GM19239 (cell line): ENCODE measurements at regions not wholly inside any gene's neighbourhood (a gene's known extent, or its start where the extent isn't known, plus 50 kb on each side); places are given as distances from the start of the nearest gene placed in this dataset.

Experiments
- DNase-seq: peaks from one replicate; pipeline ENCODE4 v3.0.0; 2011; ENCODE audit warnings: low spot score; ENCODE audit not compliant: insufficient read length
- FAIRE-seq: peaks from 2 replicates; lab custom pipeline; 2011; peaks lifted over from hg19 to GRCh38; lab: Jason Lieb, UNC

DNA sequence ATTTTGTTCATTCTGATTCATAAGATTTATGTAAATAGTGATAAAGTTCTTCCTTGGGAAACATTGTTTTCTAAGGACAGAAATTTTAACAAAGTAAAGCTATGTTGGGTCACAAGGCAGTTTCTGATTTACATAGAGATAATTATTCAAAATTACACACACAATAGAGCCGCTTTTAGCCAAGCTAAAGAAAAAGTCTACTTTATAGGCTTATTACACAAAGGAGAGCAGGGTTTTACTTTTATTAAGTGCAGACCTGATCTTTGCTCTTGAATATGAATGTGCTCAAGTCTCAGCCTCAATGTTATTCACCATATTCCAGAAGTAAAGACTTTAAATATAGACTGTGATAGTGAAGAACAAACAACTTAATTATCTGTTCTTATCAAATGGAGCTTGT lies 787.8 kb upstream of the LINC00305 start:
- DNase-seq (no peak), FAIRE-seq (no peak)

DNA sequence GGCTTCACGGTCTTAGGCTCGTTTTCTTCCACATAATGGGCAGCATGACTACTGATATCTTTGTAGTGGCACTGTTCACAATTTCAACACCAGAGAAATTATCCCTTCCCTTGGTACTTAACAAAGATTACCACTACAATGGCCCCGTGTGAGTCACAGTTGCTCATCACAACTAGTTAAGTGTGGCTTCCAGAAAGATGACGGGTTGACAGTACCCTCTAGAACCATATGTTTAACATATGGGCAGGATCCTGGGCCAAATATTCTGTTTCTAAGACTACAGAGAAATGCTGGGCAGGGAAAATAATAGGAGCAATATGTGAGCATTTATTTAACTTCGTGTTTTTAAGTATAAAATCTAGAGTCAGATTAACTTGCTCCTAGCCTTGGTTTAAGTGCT lies 780.1 kb upstream of the LINC00305 start:
- FAIRE-seq = no peak
- no peak for DNase-seq

DNA sequence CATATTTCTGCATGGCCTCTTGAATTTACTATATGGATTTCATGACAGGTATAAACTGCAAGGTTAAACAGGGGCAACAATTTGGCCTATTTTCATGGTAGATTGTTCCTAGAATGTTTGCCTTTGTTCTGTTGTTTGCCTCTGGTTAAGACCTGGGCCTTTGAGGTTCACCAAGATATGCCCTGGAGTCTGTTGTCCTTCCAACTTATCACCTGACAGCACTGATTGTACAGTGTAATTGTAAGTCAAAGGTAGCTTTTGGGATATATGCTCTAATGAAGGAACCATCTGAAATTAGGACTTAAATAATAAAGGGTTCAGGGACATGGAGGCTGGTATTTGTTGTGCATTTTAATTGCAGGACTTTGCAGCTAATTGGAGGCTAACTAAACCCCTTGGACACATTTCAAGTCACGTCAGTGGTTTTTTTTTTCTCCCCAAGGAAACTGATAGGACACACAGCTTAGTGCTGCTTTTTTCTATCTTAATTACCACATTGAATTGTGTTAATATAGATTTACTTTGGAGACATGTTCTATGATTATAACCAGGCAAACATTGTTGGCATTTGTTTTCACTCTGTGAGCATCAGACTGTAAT lies 771.2 kb upstream of the LINC00305 start:
- no peak for FAIRE-seq
- DNase-seq = no peak

DNA sequence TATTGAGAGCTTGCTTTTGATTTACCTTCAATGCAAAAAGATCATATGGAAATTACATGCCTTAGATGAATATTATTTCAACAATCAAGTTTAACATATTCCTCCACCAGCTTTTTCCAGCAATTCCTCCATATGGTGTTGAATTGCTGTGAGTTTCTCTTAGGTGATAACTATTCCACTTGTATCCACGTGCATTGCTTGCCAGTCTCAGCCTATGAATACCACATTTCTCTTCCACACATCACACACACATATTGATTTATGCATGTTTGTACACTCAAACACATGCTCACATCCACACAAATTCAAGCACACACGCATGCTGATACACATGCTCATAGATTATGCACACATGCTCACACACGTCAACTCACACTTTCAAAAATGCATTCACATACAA lies 770.0 kb upstream of the LINC00305 start:
- FAIRE-seq (no peak), DNase-seq (no peak)

DNA sequence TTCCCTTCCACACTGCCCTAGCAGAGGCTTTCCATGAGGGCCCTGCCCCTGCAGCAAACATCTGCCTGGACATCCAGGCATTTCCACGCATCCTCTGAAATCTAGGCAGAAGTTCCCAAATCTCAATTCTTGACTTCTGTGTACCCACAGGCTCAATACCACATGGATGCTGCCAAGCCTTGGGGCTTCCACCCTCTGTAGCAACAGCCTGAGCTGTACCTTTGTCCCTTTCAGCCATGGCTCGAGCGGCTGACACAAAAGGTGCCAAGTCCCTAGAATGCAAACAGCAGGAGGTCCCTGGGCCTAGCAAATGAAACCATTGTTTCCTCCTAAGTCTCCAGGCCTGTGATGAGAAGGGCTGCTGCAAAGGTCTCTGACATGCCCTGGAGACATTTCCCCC lies 744.5 kb upstream of the LINC00305 start:
- DNase-seq = no peak
- FAIRE-seq = no peak

DNA sequence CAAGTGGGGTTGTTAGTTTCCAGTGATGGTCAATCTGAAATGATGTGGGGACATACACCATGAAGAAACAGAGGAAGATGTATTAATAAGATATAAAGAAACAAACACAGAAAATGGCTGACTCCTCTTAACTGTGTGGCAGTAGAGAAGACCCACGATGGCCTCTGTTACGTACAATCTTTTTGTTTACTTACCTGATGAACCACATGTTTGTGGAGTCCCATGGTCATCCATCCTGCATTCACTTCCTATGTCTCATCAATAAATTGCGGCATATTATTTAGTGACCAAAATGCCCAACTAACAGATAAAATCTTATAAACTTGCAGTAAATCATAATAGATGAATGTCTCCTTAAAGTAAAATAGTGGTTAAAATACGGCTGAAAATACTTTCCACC lies 740.1 kb upstream of the LINC00305 start:
- DNase-seq (no peak), FAIRE-seq (no peak)

DNA sequence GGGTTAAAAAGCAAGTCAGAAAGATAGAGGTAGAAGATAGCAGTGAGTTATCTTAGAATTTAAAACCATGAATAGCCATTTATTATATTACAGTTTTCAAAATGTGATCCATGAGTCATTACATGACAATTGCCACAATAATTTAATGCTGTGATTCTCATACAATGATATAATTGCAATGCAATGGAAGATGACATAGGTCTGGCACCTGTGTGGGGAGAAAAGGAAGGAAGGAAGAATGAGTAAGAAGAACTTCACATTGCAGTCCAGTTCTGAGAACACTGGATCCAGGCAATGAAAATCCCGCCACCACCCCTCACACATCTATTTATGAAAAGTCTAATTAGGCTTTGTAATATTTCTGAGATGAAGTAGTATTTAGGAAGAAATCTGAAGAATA lies 738.1 kb upstream of the LINC00305 start:
- no peak for FAIRE-seq

DNA sequence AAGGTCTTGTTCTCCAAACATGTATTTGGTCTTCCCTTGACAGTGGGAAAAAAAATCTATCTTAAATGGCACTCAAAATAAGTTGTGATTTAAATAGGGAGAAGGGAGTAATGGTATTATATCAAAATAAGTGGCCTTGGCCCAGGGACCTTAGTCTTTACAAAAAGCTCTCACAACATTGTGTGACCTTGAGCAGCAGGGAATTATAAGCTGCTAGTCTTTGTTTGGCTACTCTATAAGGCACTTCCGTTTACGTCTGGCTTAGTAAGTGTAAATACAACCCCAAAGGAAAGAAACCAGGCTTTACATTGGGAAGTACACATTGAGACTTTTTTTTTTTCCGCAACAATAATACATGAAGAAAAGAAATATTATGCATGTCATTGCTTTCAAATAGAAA lies 734.0 kb upstream of the LINC00305 start:
- DNase-seq (no peak), FAIRE-seq (no peak)

More for the DNA sequence above, 738.1 kb upstream of the LINC00305 start:
- DNase-seq = no peak

DNA sequence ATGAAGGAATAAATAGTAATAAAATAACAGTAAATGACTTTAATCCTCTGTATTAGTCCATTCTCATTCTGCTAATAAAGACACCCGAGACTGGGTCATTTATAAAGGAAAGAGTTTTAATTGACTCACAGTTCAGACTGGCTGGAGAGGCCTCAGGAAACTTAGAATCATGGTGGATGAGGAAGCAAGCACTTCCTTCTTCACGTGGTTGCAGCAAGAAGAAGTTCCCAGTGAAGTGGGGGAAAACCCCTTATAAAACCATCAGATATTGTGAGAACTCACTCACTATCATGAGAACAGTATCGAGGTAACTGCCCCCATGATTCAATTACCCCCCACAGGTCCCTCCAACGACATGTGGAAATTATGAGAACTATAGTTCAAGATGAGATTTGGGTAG lies 727.9 kb upstream of the LINC00305 start:
- FAIRE-seq = no peak

DNA sequence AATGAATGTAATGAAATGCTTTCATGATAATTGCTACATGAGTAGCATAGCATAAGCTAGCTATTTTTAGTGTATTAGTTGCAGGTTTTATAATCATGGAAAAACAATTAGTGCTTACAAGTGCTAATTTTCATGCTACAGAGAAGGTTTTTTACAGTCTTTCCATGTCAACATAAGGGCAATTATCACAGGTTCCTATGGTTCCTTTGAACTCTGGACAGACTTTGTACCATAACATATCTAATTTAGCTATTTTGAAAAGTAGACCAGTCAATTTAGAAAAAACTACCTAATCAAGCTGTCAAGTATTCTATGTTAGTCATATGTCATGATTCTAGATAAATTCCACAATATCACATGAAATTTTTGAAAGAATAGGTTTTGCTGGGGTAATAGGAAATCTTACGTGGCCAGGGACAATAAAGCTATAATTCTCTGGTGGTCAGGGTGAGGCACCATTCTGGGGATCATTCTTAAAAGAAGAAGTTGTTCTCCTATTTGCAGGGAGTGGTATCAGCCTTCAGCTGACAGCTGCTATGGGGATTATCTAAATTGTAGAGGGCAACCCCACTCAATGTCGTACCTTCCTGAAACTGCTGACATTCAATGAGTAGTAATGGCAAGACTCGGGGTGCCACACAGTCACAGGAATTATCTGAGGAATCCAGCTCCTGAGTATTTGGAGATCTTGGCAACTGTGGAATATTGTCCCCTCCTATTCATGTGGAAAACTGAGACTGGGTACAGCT lies 724.0 kb upstream of the LINC00305 start:
- no peak for FAIRE-seq
- no peak for DNase-seq

More for the DNA sequence above, 727.9 kb upstream of the LINC00305 start:
- no peak for DNase-seq

DNA sequence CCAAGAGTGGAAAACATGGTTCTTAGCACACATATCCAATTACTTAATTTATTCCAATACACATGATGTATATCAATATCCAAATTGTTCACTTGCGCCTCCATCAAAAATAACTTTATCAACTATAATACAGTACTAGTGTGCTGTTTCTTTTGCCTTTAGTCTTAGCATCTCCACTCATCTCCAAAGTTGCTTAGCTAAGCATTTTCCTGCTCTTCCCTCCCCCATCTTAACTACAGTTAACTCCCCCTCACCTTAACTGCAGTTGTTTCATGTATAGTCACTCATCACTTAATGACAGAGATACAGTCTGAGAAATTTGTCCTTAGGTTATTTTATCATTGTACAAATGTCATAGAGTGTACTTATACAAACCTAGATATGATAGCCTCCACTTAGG lies 705.2 kb upstream of the LINC00305 start:
- DNase-seq (no peak), FAIRE-seq (no peak)

DNA sequence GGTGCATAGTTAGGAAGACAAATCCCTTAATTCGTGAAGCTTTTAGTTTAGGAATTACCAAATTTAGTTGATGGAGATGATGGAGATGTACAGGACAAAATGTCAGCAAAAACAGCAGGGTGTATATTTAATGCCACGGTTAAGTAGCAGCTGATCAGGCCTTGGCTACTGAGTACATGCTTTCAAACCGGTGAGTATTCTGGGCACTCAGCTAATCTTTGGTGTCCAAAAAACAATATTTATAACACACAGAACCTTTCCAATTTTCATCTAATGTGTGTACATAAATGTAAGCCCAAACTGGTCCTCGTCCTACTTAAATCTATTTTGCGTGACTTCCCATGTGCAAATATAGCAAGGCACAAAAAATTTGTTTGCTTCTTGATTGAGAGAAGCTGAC lies 703.4 kb upstream of the LINC00305 start:
- DNase-seq (no peak), FAIRE-seq (no peak)

DNA sequence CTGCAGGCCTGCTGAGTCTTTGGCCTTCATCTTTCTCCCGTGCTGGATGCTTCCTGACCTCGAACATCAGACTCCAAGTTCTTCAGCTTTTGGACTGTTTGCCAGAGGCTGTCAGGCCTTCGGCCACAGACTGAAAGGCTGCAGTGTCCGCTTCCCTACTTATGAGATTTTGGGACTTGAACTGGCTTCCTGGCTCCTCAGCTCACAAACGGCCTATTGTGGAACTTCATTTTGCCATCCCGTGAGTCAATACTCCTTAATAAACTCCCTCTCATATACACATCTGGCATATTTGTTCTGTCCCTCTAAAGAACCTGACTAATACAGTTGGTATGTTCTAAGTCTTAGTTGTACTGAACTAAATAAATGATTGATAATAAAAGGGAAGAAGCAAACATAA lies 702.8 kb upstream of the LINC00305 start:
- no peak for DNase-seq
- no peak for FAIRE-seq

DNA sequence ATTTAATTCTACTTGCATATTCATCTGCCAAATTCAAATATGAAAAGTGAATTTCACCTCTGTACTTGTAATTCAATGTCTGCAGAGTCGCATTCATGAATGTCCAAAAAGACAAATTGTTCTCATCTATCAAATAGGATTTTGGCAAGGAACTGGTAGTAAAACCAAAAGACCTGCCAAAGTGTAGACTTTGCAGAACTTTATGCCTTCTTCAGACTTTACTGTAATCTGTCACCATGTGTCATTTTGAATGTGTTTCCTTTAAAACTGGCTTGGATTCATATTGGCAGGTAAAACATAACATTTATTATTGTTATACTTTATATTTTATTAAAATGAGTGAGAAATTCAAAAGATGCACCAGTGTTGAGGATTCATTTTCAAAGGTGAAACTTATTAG lies 701.9 kb upstream of the LINC00305 start:
- DNase-seq (no peak), FAIRE-seq (no peak)

DNA sequence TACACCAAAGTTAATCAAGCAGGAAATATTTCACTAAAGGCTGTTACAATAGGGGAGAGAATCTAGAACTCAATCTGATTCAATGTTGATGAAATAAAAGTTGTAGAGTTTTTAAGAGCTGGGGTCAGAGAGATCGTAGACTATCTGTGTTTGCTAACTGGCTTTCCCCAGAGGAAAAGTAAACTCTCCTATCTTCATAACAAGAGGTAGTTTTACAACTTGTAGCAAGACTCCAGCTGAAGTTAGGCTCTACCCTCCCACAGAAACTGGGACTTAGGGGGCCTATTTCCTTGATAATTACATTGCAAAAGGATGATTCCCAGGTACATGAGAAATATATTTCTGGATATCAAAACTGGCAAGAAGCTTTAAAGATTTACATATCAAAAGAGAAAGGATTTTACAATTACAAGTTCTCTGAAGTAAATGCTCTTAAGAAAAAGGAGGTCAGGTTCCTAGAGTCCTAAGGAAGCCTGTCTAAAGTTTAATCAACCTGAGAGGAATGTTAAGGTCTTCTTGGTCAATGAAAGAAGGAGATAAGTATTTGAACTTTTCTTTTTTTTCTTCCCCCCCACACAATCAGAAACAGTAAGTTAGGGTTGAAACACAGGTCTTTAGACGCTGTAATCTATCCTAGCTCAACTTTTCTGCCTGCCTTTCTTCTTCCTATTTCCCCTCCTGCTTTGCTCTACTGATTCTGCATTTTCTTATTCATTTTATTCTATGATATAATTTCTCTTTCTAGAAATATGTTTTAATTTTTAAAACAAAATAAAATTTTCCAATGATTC lies 692.2 kb upstream of the LINC00305 start:
- DNase-seq = no peak

DNA sequence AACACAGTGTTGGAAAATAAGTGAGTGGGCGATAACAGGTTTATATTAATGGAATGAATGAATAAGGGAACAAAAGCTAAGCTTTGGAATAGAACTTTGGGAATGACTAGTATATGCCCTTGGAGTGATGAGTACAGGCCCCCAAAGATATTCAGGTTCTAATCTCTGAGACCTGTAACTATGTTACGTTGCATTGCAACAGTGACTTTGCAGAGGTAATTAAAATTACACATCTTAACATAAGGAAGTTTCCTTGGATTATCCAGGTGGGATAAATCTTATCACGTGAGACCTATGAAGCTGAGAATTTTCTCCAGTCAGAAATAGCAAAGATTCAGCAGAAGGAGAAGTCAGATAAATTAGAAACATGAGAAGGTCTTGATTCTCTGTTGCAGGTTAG lies 661.5 kb upstream of the LINC00305 start:
- no peak for FAIRE-seq

More for the DNA sequence above, 692.2 kb upstream of the LINC00305 start:
- no peak for FAIRE-seq

DNA sequence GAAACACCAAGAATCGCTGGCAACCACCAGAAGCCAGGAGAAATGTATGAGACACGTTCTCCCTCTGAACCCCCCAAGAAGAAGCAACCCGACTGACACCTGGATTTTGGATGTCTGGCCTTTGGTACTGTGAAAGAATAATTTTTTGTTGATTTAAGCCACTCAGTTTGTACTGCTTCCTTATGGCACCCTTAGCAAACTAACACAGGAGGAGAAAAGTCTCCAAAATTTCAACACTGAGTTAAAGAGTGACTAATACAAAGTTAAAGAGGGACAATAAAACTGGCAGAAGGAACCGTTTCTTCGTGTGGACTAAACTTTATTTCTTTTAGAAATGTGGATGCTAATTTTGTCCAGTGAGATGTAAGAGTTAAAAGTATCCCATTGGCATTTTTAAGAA lies 660.9 kb upstream of the LINC00305 start:
- FAIRE-seq = no peak
- no peak for DNase-seq

More for the DNA sequence above, 661.5 kb upstream of the LINC00305 start:
- DNase-seq = no peak

DNA sequence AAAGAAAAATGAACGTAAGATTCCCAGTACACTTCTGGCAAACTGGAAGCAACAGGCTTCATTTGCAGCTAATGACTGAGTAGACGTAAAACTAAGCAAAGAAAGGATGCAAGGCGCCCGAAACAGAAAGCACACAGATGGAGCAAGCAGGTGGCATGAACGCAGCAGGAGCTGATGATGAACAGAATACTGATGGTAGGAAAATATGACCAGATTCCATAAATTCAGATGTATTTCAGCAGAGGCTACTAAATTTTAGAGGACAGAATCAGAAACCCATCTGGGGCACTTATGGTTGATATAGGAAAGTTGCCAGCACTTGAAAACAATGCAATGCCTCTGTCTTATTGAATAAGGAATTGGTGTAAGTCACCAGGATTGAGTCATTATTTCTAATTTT lies 658.7 kb upstream of the LINC00305 start:
- DNase-seq (no peak), FAIRE-seq (no peak)

DNA sequence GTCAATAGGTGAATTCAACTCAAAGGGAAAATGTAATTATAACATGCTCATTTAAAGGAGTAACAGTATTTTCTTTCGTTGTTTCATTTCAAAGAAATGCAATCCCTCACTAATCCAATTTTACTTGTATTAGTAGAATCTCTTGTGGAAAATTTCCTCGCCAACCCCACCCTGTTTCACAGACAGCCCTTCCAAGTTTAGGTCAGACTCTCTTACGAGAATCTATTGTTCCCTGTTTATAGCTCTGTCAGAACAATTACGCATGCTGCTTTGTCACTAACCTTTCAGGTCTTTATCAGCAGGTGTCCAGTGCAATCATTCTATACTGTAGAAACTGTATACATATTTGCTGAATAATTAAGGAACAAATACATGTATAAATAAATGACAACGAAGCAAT lies 657.8 kb upstream of the LINC00305 start:
- FAIRE-seq = no peak
- no peak for DNase-seq

DNA sequence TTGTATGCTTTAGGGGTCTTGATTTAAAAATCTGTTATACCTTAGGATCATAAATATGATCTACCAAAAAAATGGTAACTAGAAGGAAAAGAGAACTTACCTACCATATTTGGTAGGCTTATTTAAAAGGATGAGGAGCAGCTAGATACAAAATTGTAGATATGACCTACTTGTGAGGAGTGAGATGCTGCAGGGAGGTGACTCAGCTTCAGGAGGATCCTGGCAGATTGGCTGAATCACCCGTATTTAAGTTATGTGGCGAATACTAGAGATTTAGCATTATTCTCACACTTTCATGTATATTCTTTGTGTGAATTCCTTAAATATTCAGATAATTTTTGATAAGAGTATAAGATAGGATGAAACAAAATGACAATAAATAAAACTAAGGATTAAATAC lies 657.3 kb upstream of the LINC00305 start:
- FAIRE-seq (no peak), DNase-seq (no peak)

DNA sequence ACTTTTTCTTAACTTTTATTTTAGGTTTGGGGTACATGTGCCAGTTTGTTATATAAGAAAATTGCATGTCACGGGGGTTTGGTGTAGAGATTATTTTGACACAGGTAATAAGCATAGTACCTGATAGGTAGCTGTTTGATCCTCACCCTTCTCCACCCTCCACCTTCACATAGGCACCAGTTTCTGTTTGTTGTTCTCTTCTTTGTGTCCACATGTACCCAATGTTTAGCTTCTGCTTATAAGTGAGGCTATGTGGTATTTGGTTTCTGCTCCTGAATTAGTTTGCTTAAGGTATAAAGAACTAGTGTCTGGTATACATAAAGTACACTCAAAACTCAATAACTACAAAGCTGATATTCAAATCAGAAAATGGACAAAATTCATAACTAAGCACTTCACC lies 654.6 kb upstream of the LINC00305 start:
- DNase-seq (no peak), FAIRE-seq (no peak)
